Peyer's patch (tissue), 4 donors: ENCODE measurements at regions not wholly inside any gene's neighbourhood (a gene's known extent, or its start where the extent isn't known, plus 50 kb on each side); places are given as distances from the start of the nearest gene placed in this dataset.

Experiments
- CTCF ChIP-seq, 6 experiments: fragments of 450-650 bp in 4 of 6; fragments of 200-600 bp in 2 of 6; sonication (generic) in 1 of 6; IDR thresholded peaks; one replicate each; pipeline ENCODE4 v1.5.1; 2017 to 2019; ENCODE audit warnings: antibody characterized with exemption in 6 of 6, mild to moderate bottlenecking in 3 of 6, moderate library complexity in 1 of 6
- POLR2A ChIP-seq, 2 donors: fragments of 450-650 bp; IDR thresholded peaks; one replicate each; pipeline ENCODE4 v1.5.1; 2017; ENCODE audit warnings: antibody characterized with exemption in 2 of 2, mild to moderate bottlenecking in 2 of 2, moderate library complexity in 2 of 2

- TF ChIP-seq CTCF (IDR thresholded peaks at IDR 0.05) (no peak), POLR2A (IDR thresholded peaks at IDR 0.05) (no peak)
Observed at GRCh38 chr5:57950616-57951228, 468.1 kb upstream of the ACTBL2 start.
